H9 (cell line): ENCODE measurements at regions not wholly inside any gene's neighbourhood (a gene's known extent, or its start where the extent isn't known, plus 50 kb on each side); places are given as distances from the start of the nearest gene placed in this dataset.
A peak's percentile ranks its signal among the peaks of the same experiment; 100 is the strongest.
"Not testable (repeated sequence)": the region's sequence is repeated elsewhere in the genome, so short reads cannot be mapped to it uniquely, and the experiment has no call there.

Experiments
- DNase-seq: peaks from one replicate; pipeline ENCODE4 v3.0.0-alpha.2; 2017
- H2AFZ ChIP-seq: one replicate; pipeline ENCODE4 v1.6.1; 2013; ENCODE audit warnings: mild to moderate bottlenecking, low read length, control low read depth, moderate library complexity
- H2AK5ac ChIP-seq: 2 replicates; pipeline ENCODE4 v1.6.1; 2013; ENCODE audit warnings: low read length, control low read depth, mixed read lengths; ENCODE audit not compliant: insufficient read length
- H2BK120ac ChIP-seq: one replicate; pipeline ENCODE4 v1.6.1; 2013; ENCODE audit warnings: low read depth, mild to moderate bottlenecking, low read length, control low read depth, inconsistent platforms; ENCODE audit not compliant: poor library complexity, severe bottlenecking
- H2BK12ac ChIP-seq: 2 replicates; pipeline ENCODE4 v1.6.1; 2013; ENCODE audit warnings: low read length, control low read depth, mixed read lengths, low read depth; ENCODE audit not compliant: insufficient read length
- H2BK15ac ChIP-seq: 2 replicates; pipeline ENCODE4 v1.6.1; 2013; ENCODE audit warnings: low read depth, low read length, control low read depth
- H2BK20ac ChIP-seq: one replicate; pipeline ENCODE4 v1.6.1; 2013; ENCODE audit warnings: low read depth, mild to moderate bottlenecking, low read length, control low read depth, inconsistent platforms; ENCODE audit not compliant: poor library complexity, severe bottlenecking
- H2BK5ac ChIP-seq: 2 replicates; pipeline ENCODE4 v1.6.1; 2013; ENCODE audit warnings: low read length, control low read depth, mixed read lengths; ENCODE audit not compliant: insufficient read length
- H3K14ac ChIP-seq: 2 replicates; pipeline ENCODE4 v1.6.1; 2013; ENCODE audit warnings: low read length, control low read depth; ENCODE audit not compliant: insufficient read depth
- H3K18ac ChIP-seq: 2 replicates; pipeline ENCODE4 v1.6.1; 2013; ENCODE audit warnings: low read depth, mild to moderate bottlenecking, mixed read lengths, low read length, control low read depth; ENCODE audit not compliant: insufficient read length
- H3K23ac ChIP-seq: 2 replicates; pipeline ENCODE4 v1.6.1; 2013; ENCODE audit warnings: low read length, control low read depth, mixed read lengths, low read depth; ENCODE audit not compliant: insufficient read length
- H3K23me2 ChIP-seq: 2 replicates; pipeline ENCODE4 v1.6.1; 2013; ENCODE audit warnings: low read depth, mild to moderate bottlenecking, mixed read lengths, low read length, control low read depth; ENCODE audit not compliant: insufficient read length, poor library complexity, severe bottlenecking
- H3K27ac ChIP-seq: 2 replicates; pipeline ENCODE4 v1.5.1; 2013; ENCODE audit warnings: low read length, control low read depth, mixed read lengths, low read depth; ENCODE audit not compliant: insufficient read length
- H3K27me3 ChIP-seq: 2 replicates; pipeline ENCODE4 v1.6.1; 2013; ENCODE audit warnings: low read length, control low read depth, inconsistent platforms; ENCODE audit not compliant: insufficient read depth
- H3K4ac ChIP-seq: 2 replicates; pipeline ENCODE4 v1.6.1; 2013; ENCODE audit warnings: low read depth, mild to moderate bottlenecking, control low read depth, inconsistent platforms, low read length, moderate library complexity
- H3K4me1 ChIP-seq: 2 replicates; pipeline ENCODE4 v1.6.1; 2013; ENCODE audit warnings: low read length, control low read depth, inconsistent platforms; ENCODE audit not compliant: insufficient read depth
- H3K4me2 ChIP-seq: 2 replicates; pipeline ENCODE4 v1.6.1; 2013; ENCODE audit warnings: low read length, control low read depth, mixed read lengths; ENCODE audit not compliant: insufficient read length, insufficient read depth
- H3K56ac ChIP-seq: 2 replicates; pipeline ENCODE4 v1.6.1; 2013; ENCODE audit warnings: low read depth, mild to moderate bottlenecking, mixed read lengths, low read length, control low read depth; ENCODE audit not compliant: insufficient read length
- H3K79me1 ChIP-seq: 2 replicates; pipeline ENCODE4 v1.6.1; 2013; ENCODE audit warnings: low read depth, mild to moderate bottlenecking, moderate library complexity, low read length, control low read depth, inconsistent platforms; ENCODE audit not compliant: insufficient read depth, poor library complexity, severe bottlenecking
- H3K79me2 ChIP-seq: 2 replicates; pipeline ENCODE4 v1.6.1; 2013; ENCODE audit warnings: low read length, control low read depth, inconsistent platforms; ENCODE audit not compliant: insufficient read depth
- H3K9ac ChIP-seq: 2 replicates; pipeline ENCODE4 v1.6.1; 2013; ENCODE audit warnings: low read length, control low read depth, mixed read lengths; ENCODE audit not compliant: insufficient read length; ENCODE audit errors: extremely low read depth
- H3K9me3 ChIP-seq: one replicate; pipeline ENCODE4 v1.6.1; 2013; ENCODE audit warnings: low read depth, low read length, inconsistent platforms; ENCODE audit not compliant: control insufficient read depth
- H3T11ph ChIP-seq: one replicate; pipeline ENCODE4 v1.6.1; 2013; ENCODE audit warnings: mild to moderate bottlenecking, low read length, control low read depth, inconsistent platforms
- H4K20me1 ChIP-seq: one replicate; pipeline ENCODE4 v1.6.1; 2013; ENCODE audit not compliant: control insufficient read depth, insufficient read length, insufficient read depth
- H4K5ac ChIP-seq: 2 replicates; pipeline ENCODE4 v1.6.1; 2013; ENCODE audit warnings: low read depth, mild to moderate bottlenecking, mixed read lengths, low read length, control low read depth; ENCODE audit not compliant: insufficient read length
- H4K8ac ChIP-seq: replicated peaks from 2 replicates; pipeline ENCODE4 v1.6.1; 2013; ENCODE audit warnings: low read length, control low read depth, mixed read lengths, low read depth; ENCODE audit not compliant: insufficient read length
- H4K91ac ChIP-seq: 2 replicates; pipeline ENCODE4 v1.6.1; 2013; ENCODE audit warnings: low read depth, mild to moderate bottlenecking, moderate library complexity, mixed read lengths, low read length, control low read depth; ENCODE audit not compliant: insufficient read length
- H3K27ac Mint-ChIP-seq, 3 experiments: 2 replicates in 2 of 3; 3 replicates in 1 of 3; pipeline ENCODE4 v1.8.0; 2020 to 2021; ENCODE audit warnings: mixed read lengths in 3 of 3, mild to moderate bottlenecking in 1 of 3, moderate library complexity in 1 of 3
- H3K27me3 Mint-ChIP-seq: 2 replicates; pipeline ENCODE4 v1.8.0; 2021; ENCODE audit warnings: low read depth, mild to moderate bottlenecking, moderate library complexity, mixed read lengths
- H3K36me3 Mint-ChIP-seq, 3 experiments: 2 replicates in 2 of 3; 3 replicates in 1 of 3; pipeline ENCODE4 v1.8.0; 2020 to 2021; ENCODE audit warnings: low read depth in 3 of 3, mixed read lengths in 3 of 3; ENCODE audit not compliant: insufficient read depth in 1 of 3
- H3K4me1 Mint-ChIP-seq, 2 experiments: 2 replicates each; pipeline ENCODE4 v1.8.0; 2020; ENCODE audit warnings: mixed read lengths in 2 of 2
- H3K4me3 Mint-ChIP-seq, 2 experiments: 2 replicates in 1 of 2; 3 replicates in 1 of 2; pipeline ENCODE4 v1.8.0; 2020 to 2021; ENCODE audit warnings: mild to moderate bottlenecking in 2 of 2, mixed read lengths in 2 of 2, moderate library complexity in 1 of 2
- H3K9me3 Mint-ChIP-seq, 2 experiments: 2 replicates in 1 of 2; 3 replicates in 1 of 2; pipeline ENCODE4 v1.8.0; 2020; ENCODE audit warnings: mild to moderate bottlenecking in 2 of 2, mixed read lengths in 2 of 2, moderate library complexity in 1 of 2
- WGBS: extraction: QIAGEN DNeasy Blood & Tissue Kit; methylation state at CpG from one replicate; pipeline ENCODE4 v1.1.7; 2013; ENCODE audit warnings: missing lambda C conversion rate, low lambda C conversion rate, mixed read lengths; ENCODE audit not compliant: insufficient read length; ENCODE audit errors: extremely low coverage; 5-methylcytosine and 5-hydroxymethylcytosine counted together
- TF ChIP-seq, protein P1 (sequence below): fragments of 200-600 bp; sonication (generic); conservative IDR thresholded peaks from 3 replicates; pipeline ENCODE4 v1.8.0; 2021; ENCODE audit warnings: antibody characterized with exemption, mild to moderate bottlenecking

DNA sequence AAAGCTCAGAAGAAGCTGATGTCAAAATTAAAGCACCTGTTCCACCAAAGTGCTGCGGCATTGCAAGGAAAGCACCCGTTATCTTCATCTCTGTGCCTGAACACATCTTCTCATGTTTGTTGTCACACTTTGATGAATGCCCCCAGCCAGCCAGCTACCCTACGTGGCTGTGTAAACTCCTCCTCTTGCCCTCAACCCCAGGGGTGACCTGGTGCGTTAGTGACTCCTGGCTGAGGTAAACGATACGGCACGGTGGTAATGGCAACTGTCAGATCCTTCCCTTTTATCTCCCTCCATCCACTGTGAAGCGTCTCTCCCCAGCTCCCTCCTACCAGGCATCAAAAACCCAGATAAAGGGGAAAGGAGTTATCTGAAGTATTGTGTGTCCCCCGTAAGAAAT, 90.6 kb upstream of the WWC2 start:
- Mint-ChIP-seq H3K36me3 (peaks cover 0 to 4% (median 0%) of the 10 kb centered on the region in 3 experiments; a peak in 2 of 7 replicates), H3K4me3 (no peak overlapping the region), H3K4me1 (peaks cover 7 to 10% of the 10 kb centered on the region in 2 experiments), H3K27me3 (peaks cover 27% of the 10 kb centered on the region), H3K27ac (peak overlapping the region in 1 of 3 experiments; percentile 30; a peak in 2 of 7 replicates), H3K9me3 (peaks cover 8 to 13% of the 10 kb centered on the region in 2 experiments)
- Histone ChIP-seq H3K9me3 (no peaks in the 10 kb centered on the region), H3K27ac (no peak overlapping the region), H3K18ac (no peak overlapping the region), H3K56ac (no peak overlapping the region), H3K4me1 (no peaks in the 10 kb centered on the region), H3K4me2 (no peak overlapping the region), H4K5ac (no peak overlapping the region), H3T11ph (no peak overlapping the region), H3K23me2 (no peaks in the 10 kb centered on the region), H3K14ac (no peak overlapping the region), H2BK12ac (no peak overlapping the region), H3K27me3 (no peaks in the 10 kb centered on the region), H4K20me1 (no peaks in the 10 kb centered on the region), H2BK15ac (no peak overlapping the region), H3K9ac (no peak overlapping the region), H2AK5ac (no peak overlapping the region), H4K91ac (no peak overlapping the region), H3K79me1 (no peaks in the 10 kb centered on the region), H2AFZ (no peak overlapping the region), H3K4ac (no peak overlapping the region), H4K8ac (no peak overlapping the region), H3K79me2 (no peaks in the 10 kb centered on the region), H2BK5ac (no peak overlapping the region), H3K23ac (no peak overlapping the region), H2BK120ac (no peak overlapping the region), H2BK20ac (no peak overlapping the region)
- DNase-seq = peak; percentile 46
- no CpG with 5 or more reads among the region's 9 CpGs for WGBS
- TF ChIP-seq, protein P1, sequence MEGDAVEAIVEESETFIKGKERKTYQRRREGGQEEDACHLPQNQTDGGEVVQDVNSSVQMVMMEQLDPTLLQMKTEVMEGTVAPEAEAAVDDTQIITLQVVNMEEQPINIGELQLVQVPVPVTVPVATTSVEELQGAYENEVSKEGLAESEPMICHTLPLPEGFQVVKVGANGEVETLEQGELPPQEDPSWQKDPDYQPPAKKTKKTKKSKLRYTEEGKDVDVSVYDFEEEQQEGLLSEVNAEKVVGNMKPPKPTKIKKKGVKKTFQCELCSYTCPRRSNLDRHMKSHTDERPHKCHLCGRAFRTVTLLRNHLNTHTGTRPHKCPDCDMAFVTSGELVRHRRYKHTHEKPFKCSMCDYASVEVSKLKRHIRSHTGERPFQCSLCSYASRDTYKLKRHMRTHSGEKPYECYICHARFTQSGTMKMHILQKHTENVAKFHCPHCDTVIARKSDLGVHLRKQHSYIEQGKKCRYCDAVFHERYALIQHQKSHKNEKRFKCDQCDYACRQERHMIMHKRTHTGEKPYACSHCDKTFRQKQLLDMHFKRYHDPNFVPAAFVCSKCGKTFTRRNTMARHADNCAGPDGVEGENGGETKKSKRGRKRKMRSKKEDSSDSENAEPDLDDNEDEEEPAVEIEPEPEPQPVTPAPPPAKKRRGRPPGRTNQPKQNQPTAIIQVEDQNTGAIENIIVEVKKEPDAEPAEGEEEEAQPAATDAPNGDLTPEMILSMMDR = no peak; the same call in 2 of the 3 replicates

- H2BK120ac ChIP-seq, H3K27me3 ChIP-seq, H3K4me1 ChIP-seq, H3K23ac ChIP-seq, H3K23me2 ChIP-seq, H4K5ac ChIP-seq, H3K4me1 Mint-ChIP-seq, H3K18ac ChIP-seq, H3K4me2 ChIP-seq, H2AK5ac ChIP-seq, H4K20me1 ChIP-seq, H3K56ac ChIP-seq, H3K79me1 ChIP-seq, H3T11ph ChIP-seq, H2AFZ ChIP-seq, H4K8ac ChIP-seq, H2BK5ac ChIP-seq, H3K36me3 Mint-ChIP-seq, H2BK20ac ChIP-seq, H2BK12ac ChIP-seq, H2BK15ac ChIP-seq, H3K27ac ChIP-seq, H3K9ac ChIP-seq, H3K9me3 ChIP-seq, H3K14ac ChIP-seq, H3K79me2 ChIP-seq, DNase-seq, H3K4ac ChIP-seq, H3K4me3 Mint-ChIP-seq, H4K91ac ChIP-seq, H3K27me3 Mint-ChIP-seq, H3K27ac Mint-ChIP-seq: not testable (repeated sequence)
- peaks cover 8 to 13% of the 10 kb centered on the region in 2 experiments for H3K9me3 Mint-ChIP-seq
These were observed 87.2 kb upstream of the DCTD start for GRCh38 chr4:183004370-183004769.
